DMS79 (cell line): ENCODE measurements at regions not wholly inside any gene's neighbourhood (a gene's known extent, or its start where the extent isn't known, plus 50 kb on each side); places are given as distances from the start of the nearest gene placed in this dataset.

ENCODE experiments used
- DNase-seq: peaks from one replicate; lab custom pipeline; 2025; lab: John Stamatoyannopoulos, UW

DNA sequence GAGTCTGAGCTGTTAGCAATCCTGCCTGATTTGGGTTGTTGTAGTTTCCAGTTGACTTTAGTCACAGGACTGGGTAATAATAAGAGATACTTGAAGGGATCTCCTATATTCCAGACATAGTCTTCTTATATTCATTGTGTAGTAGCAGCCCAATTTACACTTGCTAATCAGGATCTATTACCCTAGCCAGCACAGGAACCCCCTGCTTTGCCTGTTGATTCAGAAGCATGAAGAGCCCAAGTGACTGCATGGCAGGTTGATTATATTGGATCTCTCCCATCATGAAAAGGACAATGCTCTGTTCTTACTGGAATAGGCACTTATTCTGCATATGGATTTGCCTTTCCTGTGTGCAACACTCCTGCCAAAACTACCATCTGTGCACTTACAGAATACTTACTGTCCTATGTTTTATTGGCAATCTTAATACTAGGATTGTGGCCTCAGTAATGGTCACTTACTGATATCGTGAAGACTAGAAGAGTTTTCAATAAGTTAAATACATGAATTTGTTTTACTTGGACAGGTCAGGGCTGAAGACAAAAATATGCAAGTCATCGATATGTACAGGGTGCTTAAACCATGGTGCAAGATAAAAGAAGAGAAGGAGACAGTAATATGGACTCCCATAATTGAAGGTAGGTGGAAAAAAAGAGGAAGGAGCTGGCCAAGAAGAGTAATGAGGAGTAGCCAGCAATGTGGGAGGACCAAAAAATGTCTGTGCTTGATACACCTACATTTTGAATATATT lies 304.1 kb downstream of the MCTP2 start:
- no peak for DNase-seq

DNA sequence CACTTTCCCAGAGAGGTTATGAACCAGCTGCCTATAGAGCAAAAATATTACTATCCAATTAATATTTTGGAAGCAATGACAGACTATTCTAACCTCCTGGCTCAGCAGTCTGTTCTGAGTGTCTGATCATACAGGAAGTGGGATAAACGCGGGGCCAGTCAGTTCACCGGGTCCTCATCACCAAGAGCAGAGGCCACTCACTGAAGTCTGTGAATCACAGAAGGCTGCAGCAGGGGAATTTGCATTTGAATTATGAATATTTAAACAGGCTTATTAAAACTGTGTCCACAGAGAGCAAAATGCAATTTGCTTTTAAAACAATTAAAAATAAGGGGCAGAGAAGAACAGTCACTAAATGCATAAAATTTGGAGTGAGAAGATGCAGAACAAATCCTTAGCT lies 305.2 kb downstream of the MCTP2 start:
- no peak for DNase-seq

DNA sequence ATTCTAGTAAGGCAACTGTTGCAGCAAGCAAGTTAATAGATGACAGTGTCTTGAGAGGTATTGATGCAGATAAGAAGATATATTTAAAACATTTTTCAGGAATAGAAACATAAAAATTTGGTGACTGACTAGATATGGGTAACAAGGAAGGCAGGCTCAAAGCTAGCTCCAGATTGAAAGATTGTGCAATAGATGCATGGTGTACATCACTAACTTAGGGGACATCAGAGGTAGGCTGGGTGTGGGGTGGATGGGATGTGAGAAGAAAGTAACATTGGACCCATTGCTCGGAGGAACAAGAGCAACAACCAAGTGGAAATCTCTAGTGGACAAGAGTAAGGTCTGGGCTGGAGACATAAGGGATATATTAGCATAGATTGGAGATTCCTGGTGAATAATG lies 306.9 kb downstream of the MCTP2 start:
- no peak for DNase-seq

DNA sequence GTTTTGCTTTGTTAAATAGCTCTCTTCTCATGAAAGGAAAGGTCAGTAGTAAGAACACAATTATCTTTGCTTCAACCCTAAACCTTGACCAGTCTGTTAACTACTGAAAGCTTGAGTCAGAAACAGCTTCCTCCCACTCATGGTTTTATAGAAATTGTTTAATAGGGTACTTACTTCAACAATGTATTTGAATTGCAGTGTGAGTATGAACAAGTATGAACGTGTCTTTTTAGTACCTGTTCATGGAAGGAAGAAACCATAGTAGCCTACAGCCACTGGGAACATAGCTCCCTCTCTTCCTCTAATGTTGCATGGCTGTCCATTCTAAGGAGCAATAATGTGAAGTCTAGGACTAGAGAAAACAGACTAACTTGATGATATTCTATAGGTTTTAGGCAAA lies 311.0 kb downstream of the MCTP2 start:
- DNase-seq = no peak

DNA sequence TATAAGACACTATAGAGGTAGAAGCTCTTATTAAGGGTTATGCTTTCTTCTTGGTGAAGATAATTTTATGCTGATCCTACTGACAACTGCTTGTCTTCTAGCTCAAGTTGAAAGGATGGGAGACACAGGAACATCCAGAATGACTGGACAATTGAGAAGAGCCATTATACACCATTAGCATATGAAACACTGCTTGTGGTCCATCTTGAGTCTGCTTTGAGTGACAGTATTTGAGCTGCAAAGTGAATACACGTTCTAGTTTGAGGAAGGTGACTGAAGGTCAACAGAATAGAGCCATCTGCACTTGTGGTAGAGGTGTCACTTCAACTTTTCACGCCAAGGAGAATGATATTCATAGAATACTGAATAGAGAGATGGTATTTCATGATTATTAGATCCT lies 315.4 kb downstream of the MCTP2 start:
- DNase-seq = no peak

DNA sequence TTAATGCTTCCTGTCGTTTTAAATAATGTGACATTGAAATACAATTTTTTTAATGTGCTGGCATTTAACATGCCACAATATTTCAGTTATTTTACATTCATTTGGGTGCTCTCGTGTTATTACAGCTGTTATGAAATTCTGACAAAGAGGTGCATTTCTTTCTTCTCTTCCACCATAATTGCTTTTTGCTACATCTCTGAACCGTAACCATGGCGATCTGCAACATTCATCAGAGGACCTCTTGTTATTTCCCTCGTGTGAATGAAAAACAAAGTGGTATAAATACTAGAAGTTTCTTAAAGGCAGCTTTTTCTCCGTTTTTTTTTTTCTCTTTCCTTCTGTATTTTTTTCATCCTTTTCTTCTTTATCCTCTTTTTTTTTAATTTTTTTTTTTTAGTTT lies 316.4 kb downstream of the MCTP2 start:
- no peak for DNase-seq

DNA sequence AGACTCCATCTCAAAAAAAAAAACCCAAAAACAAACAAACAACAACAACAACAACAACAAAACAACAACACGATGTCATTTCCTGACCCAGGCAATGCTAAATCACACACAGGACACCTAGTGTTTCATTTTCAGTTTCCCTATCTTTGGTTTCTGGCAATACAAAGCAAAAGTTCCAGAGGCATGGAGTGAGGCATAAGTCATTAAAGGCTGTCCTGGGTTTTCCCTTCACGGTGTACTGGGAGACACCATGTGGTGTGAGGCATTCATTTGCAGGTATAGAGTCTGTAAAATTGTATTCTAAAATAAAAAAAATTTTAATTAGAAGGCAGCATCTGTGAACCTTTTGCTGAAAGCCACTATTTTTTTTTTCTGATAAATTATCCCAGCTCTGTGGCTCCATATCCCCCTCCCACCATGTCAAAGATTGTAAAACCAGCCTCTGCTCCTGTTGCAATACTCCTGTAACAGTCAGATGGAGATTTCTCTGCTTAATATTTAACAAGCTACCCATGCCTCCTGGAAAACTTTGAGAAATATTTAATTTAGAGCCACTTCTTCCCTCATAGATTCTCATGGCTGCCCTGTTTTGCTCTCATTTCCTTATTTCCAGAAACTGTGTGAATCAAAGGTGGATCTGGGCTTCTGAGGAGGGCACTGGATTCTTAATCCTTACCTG lies 324.6 kb downstream of the MCTP2 start:
- DNase-seq = no peak

DNA sequence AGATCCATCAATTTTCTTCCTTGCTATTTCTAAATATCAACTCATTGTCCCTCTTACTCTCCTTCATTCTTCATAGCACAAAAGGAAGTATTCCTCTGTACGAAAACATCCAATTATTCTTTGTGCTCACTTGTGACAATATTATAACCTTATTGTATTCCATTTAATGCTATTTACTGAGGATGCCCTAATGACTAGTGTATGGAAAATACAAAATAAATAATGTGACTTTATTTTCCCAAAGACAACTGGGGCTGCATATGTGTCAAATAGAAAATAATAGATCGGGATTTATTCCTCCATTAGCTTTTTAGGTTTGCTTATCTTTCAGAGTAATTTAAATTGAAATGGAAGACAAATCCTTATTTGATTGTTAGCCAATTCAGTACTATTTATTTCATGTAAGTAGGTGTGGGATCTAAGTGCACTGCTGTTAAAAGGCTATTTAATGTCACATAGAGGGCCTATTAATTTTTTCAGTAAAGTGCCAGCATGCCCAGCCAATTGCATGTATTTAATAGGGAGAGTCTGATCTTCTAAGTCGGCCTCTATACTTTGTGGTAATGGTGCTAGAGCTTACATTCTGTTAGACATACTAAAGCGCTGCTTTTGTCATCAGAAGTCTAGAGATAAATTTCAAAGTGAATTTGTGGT lies 329.8 kb downstream of the MCTP2 start:
- DNase-seq = no peak

DNA sequence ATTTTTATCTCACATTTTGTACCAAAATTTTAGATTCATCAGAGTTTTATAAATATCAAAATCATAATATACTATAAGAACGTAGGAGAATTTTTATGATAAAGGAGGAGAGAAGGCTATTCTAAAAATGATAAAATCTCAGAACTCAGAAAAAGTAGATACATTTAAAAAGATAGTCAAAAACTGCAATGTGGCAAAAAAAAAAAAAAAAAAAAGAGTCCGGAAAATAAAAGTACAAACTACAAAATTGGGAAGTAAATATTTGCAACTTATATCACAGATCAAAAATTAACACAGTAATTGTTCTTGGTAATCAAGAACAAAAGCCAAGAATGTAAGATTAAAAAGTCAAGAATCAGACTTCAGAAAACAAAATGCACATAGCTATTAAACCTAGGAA lies 332.1 kb downstream of the MCTP2 start:
- DNase-seq = no peak

DNA sequence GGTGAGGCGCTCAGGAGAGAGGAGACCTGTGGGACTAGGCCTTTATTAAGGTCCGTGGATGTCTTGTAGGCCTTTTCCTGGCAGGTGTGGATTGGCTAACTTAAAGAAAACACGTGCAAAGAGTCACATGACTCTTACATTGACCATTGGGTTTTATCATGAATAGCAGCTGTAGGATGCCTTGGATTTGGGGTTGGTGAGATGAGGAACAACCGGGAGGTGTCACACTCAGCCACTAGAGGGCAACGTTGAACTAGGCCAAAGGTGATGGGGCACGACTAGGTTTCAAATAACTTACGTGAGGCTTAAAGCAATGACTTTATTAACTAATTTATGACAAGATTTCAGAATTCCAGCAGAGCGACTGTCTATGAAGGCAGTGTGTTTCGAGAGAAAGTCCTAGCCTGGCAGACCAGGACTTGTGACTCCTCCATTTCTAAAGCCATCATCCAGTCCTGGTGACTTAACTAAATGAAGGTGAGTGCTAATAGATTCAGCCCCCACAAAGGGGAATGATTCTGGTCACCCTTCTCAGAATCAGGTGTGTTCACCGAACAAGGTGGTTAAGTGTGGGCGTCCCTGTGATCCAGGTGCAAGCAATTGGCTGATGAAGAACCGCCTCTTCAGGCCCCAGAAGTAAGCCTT lies 345.6 kb downstream of the MCTP2 start:
- no peak for DNase-seq

DNA sequence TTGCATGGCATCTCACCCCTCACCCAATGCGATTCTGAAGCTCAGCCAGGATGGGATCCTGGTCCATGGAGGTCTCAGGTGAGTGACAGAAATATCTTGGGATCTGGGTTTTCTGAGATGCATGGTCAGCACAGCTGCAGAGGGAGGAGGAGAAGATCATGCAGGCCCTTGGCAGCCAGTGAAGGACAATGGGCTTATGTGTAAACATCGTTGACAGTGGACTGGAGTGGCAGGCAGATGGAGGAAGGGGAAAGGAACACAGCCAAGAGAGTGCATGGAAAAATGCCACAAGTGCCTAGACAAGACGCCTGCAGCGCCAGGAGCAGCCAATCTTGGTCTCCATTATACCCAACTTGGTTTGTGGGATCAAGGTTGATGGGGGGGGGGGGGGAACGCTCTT lies 347.9 kb downstream of the MCTP2 start:
- DNase-seq = no peak

DNA sequence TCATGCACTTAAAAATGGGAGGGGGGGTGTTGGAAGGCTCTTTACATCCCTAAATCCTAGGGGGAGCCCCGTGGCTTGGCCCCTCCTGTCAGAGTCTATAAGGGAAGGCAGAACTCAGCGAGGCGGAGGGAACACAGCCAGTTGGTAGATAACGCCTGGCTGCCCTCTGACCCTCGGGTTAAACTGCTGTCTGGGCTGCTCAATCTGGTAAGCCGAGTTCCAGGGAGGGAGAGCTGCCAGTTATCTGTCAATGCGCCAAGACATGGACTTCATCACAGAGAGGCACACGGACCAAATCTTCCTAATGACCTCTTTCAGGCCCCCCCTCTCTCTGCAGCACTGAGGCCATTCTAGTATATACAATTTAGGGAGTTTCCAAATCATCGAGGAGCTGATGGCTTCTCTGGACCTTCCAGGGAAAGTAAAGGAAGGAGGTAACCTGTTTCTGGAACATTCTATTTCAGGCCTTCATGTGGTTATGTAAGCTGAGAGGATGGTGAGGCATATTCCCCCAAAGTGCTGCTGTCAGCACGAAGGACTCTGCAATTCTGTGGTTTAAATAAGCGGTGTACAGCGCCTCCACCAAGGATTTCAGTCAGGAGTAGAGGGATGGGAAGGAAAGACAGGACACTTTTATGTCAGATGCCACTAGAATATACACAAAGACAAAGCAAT lies 349.0 kb downstream of the MCTP2 start:
- DNase-seq = no peak

DNA sequence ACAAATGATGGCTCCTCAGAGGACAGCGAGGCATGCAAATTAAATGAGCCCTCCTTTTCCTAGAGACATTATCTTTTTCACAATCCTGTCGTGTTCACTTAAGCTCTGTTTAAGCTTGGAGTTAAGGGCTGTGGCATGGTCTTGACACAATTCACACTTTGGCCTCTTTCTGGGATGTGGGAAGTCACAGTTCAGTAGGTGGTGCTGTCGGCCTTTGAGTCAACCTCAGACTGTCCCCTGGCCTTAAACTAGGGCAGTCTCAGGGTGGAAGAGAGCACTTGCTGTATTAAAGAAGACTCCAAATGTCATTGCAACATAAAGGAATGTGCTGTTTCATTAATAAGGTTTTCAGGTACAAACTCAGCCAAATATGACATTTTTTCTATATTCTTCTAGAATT lies 351.0 kb downstream of the MCTP2 start:
- DNase-seq = no peak

DNA sequence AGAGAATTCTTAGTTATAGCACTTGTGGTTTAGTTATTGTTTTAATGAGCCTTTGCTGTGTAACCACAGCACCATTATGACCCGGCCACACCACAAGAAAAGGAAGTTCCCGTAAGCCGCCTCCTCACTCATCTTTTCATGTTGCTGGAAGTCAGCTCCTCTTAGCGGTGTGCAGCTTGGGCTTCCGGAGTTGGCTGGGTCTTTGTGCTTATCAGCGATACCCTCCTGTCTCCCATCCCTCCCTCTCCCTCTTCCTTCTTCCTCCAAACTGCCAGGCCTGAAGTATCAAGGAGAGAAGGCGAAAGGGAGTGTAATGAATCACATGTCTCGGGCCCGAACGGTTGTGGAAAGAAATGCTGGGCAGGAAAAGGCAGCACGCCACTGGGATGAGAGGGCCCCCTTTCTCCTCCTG lies 353.5 kb downstream of the MCTP2 start:
- DNase-seq = no peak

DNA sequence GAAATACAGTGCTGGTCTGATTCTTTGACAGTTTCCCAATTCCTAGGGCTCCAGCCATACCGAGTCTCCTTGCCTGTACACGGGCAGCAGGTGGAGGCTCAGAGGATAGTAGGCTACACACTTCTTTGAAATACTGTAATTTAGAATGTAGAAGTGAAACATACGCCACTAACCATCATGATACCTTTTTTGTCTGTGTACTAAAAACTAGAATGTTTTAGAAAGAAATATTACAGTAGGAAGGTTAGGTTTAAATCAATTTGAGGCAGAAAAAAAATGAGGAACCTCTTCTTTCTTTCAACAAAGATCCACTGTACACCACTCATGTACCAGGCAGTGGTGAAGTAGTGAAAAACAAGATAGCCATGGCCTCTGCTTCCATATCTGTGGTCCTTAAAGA lies 354.7 kb downstream of the MCTP2 start:
- no peak for DNase-seq

DNA sequence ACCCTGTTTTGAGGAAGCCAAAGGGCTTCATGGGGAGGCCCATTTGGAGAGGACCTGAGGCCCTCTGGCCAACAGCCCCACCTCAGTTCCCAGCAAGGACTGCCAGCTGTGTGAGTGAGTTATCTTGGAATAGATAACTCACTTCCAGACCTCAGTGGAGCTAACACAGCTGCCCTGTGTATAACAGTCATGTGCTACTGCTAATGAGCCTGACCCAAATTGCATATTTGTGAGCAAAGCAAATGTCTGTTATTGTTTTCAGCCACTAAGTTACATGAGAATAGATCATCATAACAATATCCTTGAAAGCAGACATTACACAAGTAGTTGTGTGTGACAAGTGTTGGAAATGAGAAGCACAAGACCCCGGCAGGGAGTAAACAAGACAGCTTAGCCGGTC lies 355.8 kb downstream of the MCTP2 start:
- no peak for DNase-seq

DNA sequence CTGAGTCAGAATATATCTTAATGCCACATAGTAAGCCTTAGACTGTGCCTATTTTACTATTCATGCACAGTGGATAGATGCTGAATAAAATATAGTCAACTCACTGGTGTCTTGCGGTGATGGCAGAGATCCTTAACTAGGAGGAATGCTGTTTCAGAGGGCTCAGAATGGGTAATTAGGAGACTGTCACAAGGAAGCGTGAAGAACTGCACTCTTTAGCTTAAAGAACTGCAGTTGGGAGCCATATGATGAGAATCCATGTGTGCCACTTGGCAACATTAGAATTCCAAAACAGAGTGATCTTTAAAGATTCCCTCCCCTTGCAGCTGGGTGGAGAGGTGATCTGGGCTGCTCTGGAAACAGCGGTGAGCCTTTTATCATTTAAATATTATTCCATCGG lies 357.6 kb downstream of the MCTP2 start:
- no peak for DNase-seq

DNA sequence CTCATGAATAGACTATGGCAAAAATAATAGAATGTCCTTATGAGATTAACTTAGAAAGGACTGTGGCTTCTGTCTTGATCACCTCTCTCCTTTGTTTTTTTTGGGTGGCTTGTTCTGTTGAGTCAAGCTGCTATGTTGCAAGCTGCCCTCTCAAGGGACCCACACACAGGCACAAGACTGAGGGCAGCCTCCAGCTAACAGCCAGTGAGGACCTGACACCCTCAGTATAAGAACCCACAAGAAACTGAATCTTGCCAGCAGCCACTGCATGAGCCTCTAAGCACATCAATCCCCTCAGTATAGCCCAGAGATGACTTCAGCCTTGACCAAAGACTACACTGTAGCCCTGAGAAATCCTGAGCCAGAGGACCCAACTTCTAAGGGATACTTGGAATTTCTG lies 361.1 kb downstream of the MCTP2 start:
- no peak for DNase-seq

DNA sequence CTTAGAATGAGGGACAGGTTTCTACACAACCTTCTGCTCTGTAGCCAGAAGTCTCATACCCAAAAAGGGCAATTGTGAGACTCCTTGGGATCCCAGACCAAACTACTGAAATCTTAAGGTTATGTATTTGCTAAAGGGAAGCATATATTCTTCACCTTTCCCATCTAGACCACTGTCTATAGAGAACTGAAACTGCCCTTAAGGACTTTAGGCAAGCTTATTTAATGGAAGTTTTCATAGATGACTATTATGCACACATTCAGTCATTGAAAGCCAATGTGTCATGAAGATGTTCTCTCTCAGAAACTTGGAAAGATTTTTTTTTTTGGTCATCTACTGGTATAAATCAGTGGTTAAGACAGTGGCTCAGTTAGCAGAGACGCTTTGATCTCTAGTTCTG lies 365.3 kb downstream of the MCTP2 start:
- no peak for DNase-seq

DNA sequence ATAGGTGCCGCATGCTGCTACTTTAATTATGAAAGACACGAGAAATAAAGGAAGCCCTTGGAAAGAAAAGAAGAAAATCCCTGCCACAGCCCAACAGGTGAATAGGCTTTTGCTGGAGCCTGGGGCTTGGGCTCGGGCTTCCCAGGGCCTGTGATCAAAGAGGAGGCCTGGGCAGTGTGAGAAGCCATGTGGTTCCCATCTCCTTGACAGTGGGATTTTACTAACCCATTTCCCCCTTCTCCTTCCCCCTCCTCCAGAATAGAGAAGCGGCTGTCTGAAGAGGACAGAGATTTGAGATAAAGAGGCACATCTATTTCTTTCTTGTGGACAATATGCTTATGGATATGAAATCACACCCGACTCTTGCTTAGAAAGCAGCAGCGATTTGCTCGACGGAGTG lies 369.1 kb downstream of the MCTP2 start:
- no peak for DNase-seq

DNA sequence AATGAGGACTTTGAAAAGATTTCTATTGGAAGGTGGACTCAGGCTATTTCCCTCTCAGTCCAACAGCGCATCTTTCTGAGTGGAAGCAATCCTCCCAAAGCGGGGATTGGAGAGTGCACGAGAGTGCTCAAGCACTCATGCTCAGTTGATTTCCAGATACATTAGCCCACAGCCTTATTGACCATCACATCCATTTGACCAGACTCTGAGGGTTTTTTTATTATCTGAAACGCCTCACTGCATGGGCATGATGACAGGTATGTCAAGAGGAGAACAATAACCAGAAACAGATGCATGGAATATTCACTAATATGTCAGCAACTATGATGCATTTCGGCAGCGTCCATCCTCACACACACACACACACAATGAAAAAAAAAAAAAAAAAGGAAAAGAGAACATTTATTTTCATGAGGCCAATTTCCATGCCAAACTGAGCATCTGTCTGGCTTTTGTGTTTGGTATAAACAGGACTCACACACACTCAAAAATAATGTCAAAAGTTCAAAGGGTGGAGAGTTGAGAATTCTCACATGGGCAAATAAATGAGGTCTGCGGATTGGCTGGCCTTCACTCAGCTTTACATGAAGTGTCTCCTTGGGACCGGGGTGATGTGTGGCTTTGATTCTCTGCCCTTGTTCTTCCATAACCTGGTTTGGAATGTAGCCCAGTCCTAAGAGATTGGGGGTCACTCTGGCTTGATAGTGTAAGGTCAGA lies 371.6 kb downstream of the MCTP2 start:
- DNase-seq = no peak

DNA sequence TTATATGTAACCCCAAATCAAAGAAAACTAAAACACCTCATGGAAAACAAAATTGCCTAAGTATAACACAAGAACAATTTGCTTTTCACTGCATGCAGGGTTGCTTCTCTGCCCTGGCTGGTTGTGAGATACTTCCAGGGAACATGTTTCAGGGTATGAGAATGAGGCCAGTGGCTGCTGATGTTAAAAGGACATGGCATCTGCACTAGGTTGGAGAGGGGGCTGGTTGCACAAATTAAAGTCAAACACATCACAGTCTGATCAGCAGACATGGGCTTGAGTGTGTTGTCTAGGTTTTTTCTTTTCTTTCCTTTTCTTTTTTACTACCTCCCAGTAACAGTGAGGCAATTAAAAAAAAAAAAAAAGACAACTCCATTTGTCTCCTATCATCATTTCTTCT lies 374.9 kb downstream of the MCTP2 start:
- no peak for DNase-seq
